Gastroesophageal sphincter (tissue), 4 donors: ENCODE measurements at regions not wholly inside any gene's neighbourhood (a gene's known extent, or its start where the extent isn't known, plus 50 kb on each side); places are given as distances from the start of the nearest gene placed in this dataset.
A peak's percentile ranks its signal among the peaks of the same experiment; 100 is the strongest.

Experiments
- ATAC-seq: fragments of 150-250 bp; one replicate; pipeline ENCODE4 v1.9.1; 2016; ENCODE audit warnings: mild to moderate bottlenecking, moderate library complexity
- H3K27ac ChIP-seq, 4 donors: fragments of 200-600 bp; sonication (generic) in 3 of 4; 1 replicate in 3 of 4; 2 replicates in 1 of 4; pipeline ENCODE4 v1.5.1; 2016 to 2019
- H3K27me3 ChIP-seq: fragments of 200-600 bp; sonication (generic); one replicate; pipeline ENCODE4 v1.5.1; 2019
- H3K36me3 ChIP-seq, 2 donors: fragments of 200-600 bp; sonication (generic); one replicate each; pipeline ENCODE4 v1.5.1; 2019; ENCODE audit warnings: control low read depth in 1 of 2
- H3K4me1 ChIP-seq, 3 donors: fragments of 200-600 bp; sonication (generic); 1 replicate in 2 of 3; 2 replicates in 1 of 3; pipeline ENCODE4 v1.5.1; 2016 to 2019; ENCODE audit warnings: control low read depth in 2 of 3
- H3K4me3 ChIP-seq, 2 donors: fragments of 200-600 bp; sonication (generic); one replicate each; pipeline ENCODE4 v1.5.1; 2019; ENCODE audit warnings: mild to moderate bottlenecking in 1 of 2, moderate library complexity in 1 of 2
- H3K9me3 ChIP-seq, 3 donors: fragments of 200-600 bp; sonication (generic); one replicate each; pipeline ENCODE4 v1.5.1; 2017 to 2019; ENCODE audit warnings: control low read depth in 2 of 3
- EP300 ChIP-seq: sonication (generic); formaldehyde crosslinking; IDR thresholded peaks from one replicate; pipeline ENCODE4 v1.6.1; 2017; ENCODE audit warnings: antibody characterized with exemption, mild to moderate bottlenecking
- POLR2A ChIP-seq, 2 donors: fragments of 450-650 bp; IDR thresholded peaks; one replicate each; pipeline ENCODE4 v1.6.1; 2017; ENCODE audit warnings: antibody characterized with exemption in 2 of 2, mild to moderate bottlenecking in 2 of 2, moderate library complexity in 1 of 2
- POLR2AphosphoS5 ChIP-seq: sonication (generic); formaldehyde crosslinking; IDR thresholded peaks from one replicate; pipeline ENCODE4 v1.6.1; 2017; ENCODE audit warnings: antibody characterized with exemption
- WGBS, 2 donors: methylation state at CpG; one replicate each; pipeline ENCODE4 v1.1.5; 2018; ENCODE audit warnings: low coverage in 1 of 2; 5-methylcytosine and 5-hydroxymethylcytosine counted together
- TF ChIP-seq, protein P1 (sequence below), 4 experiments: fragments of 200-600 bp in 2 of 4; fragments of 450-650 bp in 2 of 4; sonication (generic) in 1 of 4; IDR thresholded peaks; one replicate each; pipeline ENCODE4 v1.5.1; 2017 to 2019; ENCODE audit warnings: antibody characterized with exemption in 4 of 4, mild to moderate bottlenecking in 2 of 4, moderate library complexity in 2 of 4

DNA sequence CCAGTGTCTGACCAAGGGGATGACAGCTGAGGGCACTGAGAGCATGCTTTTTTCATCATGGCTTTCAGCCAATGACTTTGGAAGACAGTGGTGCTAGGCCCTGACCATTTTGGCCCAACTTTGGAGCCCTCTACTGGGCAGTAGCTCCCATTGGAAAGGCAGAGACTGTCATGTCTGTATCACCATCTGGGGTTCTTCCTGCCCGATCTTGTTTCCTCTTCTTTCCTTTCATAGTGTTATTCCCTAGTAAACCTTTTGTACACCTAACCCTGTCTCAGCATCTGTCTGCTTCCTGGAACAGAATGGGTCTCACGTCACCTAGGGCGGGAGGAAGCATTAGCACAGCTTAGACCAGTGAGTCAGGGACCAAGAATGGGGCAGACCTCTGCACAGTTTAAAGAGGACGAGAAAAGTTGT lies 97.4 kb upstream of the MAST4 start:
- Histone ChIP-seq H3K27ac (no peak overlapping the region), H3K27me3 (no peaks in the 10 kb centered on the region), H3K9me3 (no peaks in the 10 kb centered on the region), H3K4me3 (no peak overlapping the region), H3K4me1 (no peaks in the 10 kb centered on the region), H3K36me3 (no peaks in the 10 kb centered on the region)
- peak; percentile 22 for ATAC-seq
- no peak for TF ChIP-seq EP300
- TF ChIP-seq, protein P1, sequence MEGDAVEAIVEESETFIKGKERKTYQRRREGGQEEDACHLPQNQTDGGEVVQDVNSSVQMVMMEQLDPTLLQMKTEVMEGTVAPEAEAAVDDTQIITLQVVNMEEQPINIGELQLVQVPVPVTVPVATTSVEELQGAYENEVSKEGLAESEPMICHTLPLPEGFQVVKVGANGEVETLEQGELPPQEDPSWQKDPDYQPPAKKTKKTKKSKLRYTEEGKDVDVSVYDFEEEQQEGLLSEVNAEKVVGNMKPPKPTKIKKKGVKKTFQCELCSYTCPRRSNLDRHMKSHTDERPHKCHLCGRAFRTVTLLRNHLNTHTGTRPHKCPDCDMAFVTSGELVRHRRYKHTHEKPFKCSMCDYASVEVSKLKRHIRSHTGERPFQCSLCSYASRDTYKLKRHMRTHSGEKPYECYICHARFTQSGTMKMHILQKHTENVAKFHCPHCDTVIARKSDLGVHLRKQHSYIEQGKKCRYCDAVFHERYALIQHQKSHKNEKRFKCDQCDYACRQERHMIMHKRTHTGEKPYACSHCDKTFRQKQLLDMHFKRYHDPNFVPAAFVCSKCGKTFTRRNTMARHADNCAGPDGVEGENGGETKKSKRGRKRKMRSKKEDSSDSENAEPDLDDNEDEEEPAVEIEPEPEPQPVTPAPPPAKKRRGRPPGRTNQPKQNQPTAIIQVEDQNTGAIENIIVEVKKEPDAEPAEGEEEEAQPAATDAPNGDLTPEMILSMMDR (IDR thresholded peaks at IDR 0.05): no peak
- 40% methylated on average over 1 of the region's 4 CpGs; no CpG with 5 or more reads in 1 of the 2 donors for WGBS, 2 donors

DNA sequence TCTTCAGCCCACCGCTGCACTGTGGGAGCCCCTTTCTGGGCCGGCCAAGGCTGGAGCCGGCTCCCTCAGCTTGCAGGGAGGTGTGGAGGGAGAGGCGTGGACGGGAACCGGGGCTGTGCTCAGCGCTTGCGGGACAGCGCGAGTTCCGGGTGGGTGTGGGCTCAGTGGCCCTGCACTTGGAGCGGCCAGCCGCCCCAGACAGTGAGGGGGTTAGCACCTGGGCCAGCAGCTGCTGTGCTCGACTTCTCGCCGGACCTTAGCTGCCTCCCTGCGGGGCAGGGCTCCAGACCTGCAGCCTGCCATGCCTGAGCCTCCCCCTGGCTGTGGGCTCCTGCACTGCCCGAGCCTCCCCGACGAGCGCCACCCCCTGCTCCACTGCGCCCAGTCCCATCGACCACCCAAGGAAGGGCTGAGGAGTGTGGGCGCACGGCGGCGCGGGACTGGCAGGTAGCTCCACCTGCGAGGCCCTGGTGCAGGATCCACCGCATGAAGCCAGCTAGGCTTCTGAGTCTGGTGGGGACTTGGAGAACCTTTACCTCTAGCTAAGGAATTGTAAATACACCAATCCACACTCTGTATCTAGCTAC lies 92.9 kb upstream of the MAST4 start:
- no peak overlapping the region for H3K4me3 ChIP-seq
- no peaks in the 10 kb centered on the region for H3K27me3 ChIP-seq
- no peaks in the 10 kb centered on the region for H3K9me3 ChIP-seq
- no peak for TF ChIP-seq POLR2AphosphoS5
- no peak for TF ChIP-seq POLR2A (IDR thresholded peaks at IDR 0.05)
- no peak for TF ChIP-seq EP300
- TF ChIP-seq, protein P1 (IDR thresholded peaks at IDR 0.05): no peak
- no CpG with 5 or more reads among the region's 30 CpGs for WGBS, 2 donors
- no peak for ATAC-seq
- no peaks in the 10 kb centered on the region for H3K4me1 ChIP-seq
- no peaks in the 10 kb centered on the region for H3K36me3 ChIP-seq
- no peak overlapping the region for H3K27ac ChIP-seq

- ATAC-seq: no peak
- TF ChIP-seq, protein P1 (IDR thresholded peaks at IDR 0.05): no peak
- TF ChIP-seq POLR2AphosphoS5 (no peak), POLR2A (IDR thresholded peaks at IDR 0.05) (no peak), EP300 (no peak)
- H3K27me3 ChIP-seq: no peaks in the 10 kb centered on the region
- H3K9me3 ChIP-seq: no peaks in the 10 kb centered on the region
- no peak overlapping the region for H3K27ac ChIP-seq
- no peak overlapping the region for H3K4me3 ChIP-seq
- WGBS, 2 donors: 80 to 93% methylated on average over 1 to 2 of the region's 2 CpGs
- H3K4me1 ChIP-seq: no peaks in the 10 kb centered on the region
- no peaks in the 10 kb centered on the region for H3K36me3 ChIP-seq
These were observed 89.1 kb upstream of the MAST4 start for GRCh38 chr5:66507106-66507505.

DNA sequence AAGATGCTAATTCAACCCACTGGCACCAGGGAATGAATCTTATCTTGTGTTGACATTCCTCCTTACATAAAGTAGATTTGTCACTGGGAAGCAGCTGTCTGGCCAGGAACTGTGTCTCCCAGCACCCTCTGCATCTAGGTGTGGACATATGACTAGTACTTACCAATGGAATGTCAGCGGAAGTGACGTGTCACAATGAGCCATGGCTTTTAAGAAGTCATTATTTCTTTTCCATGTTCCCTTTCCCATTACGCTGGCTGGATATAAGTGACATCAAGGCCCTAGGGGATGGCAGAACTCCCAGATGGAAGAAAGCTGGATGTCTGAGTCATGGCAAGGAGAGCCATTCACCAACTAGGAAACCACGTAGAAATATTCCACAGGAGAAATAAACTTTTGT lies 84.7 kb upstream of the MAST4 start:
- Histone ChIP-seq H3K4me3 (no peak overlapping the region), H3K4me1 (no peaks in the 10 kb centered on the region), H3K9me3 (no peaks in the 10 kb centered on the region), H3K27me3 (no peaks in the 10 kb centered on the region), H3K27ac (no peak overlapping the region), H3K36me3 (no peaks in the 10 kb centered on the region)
- no peak for ATAC-seq
- 79 to 90% methylated on average over 3 to 4 of the region's 4 CpGs for WGBS, 2 donors
- TF ChIP-seq EP300: no peak
- TF ChIP-seq POLR2A (IDR thresholded peaks at IDR 0.05): no peak
- TF ChIP-seq POLR2AphosphoS5: no peak
- TF ChIP-seq, protein P1 (IDR thresholded peaks at IDR 0.05): no peak

DNA sequence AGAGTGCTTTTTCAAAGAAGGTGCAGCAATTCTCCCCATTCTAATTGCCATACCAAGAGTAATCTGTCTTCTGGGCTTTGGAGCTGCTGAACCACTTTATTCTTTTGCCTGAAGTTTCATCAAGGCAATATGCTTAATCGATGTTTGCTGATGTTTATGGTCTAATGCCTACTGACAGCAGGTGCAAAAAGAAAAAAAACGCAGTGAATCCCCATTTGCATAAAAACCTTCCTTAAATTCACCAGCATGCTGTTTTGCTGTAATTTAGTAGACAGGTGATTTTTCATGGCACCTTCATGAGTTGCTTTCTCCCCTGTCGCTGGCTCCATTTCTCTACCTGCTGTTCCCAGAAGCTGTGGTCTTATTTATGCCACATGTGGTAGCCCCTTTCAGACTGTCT lies 83.1 kb upstream of the MAST4 start:
- H3K9me3 ChIP-seq: no peaks in the 10 kb centered on the region
- 54 to 86% methylated on average over 2 to 3 of the region's 3 CpGs for WGBS, 2 donors
- no peak for ATAC-seq
- no peaks in the 10 kb centered on the region for H3K4me1 ChIP-seq
- H3K36me3 ChIP-seq: no peaks in the 10 kb centered on the region
- H3K4me3 ChIP-seq: no peak overlapping the region
- TF ChIP-seq, protein P1 (IDR thresholded peaks at IDR 0.05): no peak
- no peaks in the 10 kb centered on the region for H3K27me3 ChIP-seq
- H3K27ac ChIP-seq: no peak overlapping the region
